ENCODE measurements at regions not wholly inside any gene's neighbourhood (a gene's known extent, or its start where the extent isn't known, plus 50 kb on each side); places are given as distances from the start of the nearest gene placed in this dataset.
"Not testable (repeated sequence)": the region's sequence is repeated elsewhere in the genome, so short reads cannot be mapped to it uniquely, and the experiment has no call there.

DNA sequence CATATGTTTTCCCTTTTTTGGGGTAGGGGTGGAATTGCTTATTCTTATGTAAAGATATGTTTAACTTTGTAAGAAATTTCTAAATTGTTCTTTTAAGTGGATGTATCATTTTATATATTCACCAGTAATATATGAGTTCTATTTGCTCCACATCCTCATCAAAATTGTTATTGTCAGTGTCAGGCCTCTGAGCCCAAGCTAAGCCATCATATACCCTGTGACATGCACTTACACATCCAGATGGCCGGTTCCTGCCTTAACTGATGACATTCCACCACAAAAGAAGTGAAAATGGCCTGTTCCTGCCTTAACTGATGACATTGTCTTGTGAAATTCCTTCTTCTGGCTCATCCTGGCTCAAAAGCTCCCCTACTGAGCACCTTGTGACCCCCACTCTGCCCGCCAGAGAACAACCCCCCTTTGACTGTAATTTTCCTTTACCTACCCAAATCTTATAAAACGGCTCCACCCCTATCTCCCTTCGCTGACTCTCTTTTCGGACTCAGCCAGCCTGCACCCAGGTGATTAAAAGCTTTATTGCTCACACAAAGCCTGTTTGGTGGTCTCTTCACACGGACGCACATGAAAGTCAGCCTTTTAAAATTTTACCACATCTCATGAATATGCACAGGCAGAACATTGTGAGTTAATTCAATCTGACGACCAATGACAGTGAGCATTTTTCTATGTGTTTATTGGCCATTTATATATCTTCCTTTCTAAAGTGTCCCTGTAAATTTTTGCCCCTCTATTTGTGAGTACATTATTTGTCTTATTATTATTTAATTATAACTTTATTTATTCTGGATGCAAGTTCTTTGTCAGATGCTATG is 176.8 kb downstream of the CDC14C start:
- not testable (repeated sequence) for DNase-seq

DNA sequence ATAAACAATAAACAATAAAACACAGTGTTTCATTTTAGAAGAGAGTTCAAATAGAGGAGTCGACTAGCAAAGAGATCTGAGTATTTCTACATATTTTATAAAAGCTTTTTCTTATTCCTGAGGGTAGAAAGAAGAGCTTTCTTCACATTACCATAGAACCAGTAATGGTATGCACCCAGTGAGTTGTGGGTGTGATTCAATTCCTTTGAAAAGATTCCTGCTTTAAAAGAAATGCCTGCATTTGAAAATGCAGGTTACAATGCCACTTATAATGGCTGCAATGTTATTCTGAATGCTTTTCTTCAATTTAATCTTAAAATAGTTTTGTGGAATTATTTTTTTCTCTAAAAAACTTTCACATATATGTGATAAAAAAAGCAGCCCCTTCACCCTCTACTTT is 178.1 kb downstream of the CDC14C start:
- no peak for DNase-seq

DNA sequence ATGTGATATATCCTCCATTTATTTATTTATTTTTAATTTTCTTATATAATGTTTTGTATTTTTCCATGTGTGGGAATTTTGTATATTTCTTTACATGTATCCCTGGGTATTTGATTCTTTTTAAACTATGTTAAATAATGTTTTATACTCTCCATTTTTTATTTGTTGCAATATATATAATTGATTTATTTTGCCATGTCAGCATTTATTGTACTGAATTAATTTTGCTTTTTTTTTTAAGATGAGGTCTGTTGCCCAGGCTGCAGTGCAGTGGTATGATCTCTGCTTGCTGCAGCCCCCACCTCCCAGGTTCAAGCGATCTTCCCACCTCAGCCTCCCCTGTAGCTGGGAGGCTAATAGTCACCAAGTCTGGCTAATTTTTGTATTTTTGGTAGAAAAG is 187.4 kb downstream of the CDC14C start:
- no peak for DNase-seq

DNA sequence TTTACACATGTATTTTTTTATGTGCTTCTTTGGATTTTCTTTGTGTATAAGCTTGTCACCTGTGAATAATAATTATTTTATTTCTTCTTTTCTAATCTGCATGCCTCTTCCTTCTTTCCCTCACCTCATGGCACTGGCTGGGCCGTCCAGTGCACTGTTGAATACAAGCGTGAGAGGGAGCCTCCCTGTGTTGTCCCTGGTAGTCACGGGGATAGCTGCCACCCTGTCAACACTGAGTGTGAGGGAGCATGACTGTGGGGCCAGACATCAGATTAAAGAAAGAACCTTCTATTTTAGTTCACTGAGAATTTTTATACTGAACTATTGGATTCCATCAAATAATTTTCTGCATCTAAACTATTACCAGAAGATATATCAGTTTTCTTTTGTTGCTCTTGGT is 187.9 kb downstream of the CDC14C start:
- DNase-seq, result no peak

DNA sequence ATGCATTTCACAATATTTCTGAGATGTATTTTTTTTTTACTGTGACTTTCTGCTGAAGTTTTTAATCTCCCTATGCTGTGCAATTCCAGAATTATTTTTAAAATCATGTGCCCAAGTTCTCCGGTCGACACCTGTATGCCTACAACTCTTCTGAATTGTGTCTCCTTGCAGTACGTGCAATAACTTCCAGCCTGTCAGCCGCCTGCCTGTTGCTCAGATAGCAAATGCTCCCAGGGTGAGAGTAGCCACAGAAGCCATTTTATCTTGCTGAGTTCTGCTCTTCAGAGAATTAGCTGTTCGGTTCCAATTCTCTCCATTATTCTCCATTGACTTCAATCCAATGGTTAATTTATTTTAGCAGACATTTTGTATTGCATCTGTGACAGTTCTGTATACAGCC is 188.3 kb downstream of the CDC14C start:
- DNase-seq, result no peak

DNA sequence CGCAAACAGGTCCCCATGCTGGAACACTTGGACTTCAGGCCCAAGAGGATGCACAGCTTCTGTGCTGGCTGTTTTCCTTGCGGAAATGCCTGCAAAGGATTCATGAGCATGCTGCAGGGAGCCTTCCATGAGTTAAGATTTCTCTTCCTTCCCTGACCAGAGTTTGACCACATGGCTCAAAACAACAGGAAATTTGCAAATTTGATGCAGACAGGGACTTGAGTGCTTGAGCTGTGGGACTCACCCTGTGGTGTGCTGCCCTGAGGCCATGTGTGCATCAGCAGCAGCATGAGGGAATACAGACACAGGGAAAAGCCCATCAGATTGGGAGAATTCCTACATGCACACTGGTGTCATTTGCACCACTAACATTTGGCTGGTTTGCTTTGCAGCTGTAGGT is 195.4 kb downstream of the CDC14C start:
- DNase-seq, result no peak

DNA sequence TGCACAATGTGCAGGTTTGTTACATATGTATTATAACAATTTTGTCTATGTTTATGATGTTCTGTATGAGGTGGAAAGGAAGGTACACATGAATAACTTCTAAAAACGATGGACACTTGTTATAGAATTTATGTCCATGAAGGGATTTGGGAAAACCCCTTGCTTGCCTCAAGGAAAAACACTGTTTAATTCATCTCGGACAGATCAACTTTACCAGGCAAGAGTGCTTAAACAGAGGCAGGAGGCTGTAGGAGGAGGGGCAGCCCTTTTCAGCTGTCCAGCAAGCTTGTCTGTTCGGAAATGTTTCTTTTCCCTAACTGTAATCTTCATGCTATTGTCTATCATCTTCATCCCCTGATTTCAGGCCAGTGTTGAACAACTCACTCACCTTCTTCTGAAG is 200.9 kb downstream of the CDC14C start:
- DNase-seq, result no peak

DNA sequence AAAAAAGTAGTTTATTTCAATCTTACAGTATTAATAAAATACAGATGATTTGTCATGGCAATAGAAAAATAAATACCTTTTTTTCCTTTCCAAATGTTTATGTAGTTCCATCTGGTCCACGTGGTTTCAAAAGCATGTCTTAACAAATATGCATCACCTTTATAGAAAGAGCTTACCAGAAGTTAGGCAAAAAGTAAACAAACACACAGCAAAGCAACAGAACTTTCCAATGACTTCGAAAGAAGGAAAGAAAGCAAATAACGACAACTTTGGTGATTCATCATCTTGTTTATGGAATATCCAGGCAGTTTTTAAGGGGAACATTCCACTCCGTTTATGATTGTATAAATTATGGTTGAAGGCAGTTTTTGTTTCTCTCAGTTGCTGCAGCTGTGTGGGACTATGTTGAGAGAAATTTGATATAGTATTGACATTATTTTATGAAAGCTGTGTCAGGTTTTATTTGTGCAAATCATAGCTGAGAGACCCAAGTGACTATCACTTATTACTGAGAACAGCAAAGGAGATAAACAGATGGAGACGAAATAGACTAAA is 203.1 kb downstream of the CDC14C start:
- no peak for DNase-seq

DNA sequence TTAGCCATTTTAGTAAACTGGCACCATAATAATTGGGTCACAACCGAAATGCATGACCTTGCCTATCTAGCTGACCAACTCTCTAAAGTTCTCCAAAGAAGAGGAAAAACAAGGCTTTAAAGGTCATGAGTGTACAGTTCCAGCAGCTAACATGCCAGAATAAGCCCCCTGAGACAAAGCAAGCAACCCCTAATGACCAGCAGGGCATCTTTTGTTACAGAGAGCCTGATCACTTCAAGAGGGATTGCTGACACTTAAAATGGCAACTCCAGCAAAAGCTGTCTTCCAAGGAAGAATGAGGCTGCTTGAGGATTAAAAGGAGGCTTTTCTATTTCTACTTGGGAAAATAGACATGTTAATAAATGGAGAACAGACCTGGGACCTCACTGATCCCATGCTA is 213.6 kb downstream of the CDC14C start:
- no peak for DNase-seq

DNA sequence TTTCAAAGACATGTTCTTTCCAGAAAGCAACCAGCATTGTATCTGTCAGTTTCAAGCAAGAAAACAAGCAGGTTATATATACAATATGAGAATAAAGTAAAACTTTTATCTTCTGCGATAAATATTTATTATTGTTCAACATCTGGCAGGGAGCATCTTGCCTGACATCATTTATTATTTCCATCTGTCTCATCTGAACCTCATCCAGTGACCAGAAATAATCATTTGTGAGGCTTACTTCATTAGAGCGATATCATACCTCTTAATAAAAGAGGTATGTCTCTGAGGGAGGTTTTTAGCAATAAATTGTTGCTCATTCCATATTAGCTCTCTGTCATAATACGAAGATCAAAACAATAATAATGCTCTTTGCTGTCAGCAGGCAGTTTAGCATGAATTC is 226.1 kb downstream of the CDC14C start:
- DNase-seq, result no peak

DNA sequence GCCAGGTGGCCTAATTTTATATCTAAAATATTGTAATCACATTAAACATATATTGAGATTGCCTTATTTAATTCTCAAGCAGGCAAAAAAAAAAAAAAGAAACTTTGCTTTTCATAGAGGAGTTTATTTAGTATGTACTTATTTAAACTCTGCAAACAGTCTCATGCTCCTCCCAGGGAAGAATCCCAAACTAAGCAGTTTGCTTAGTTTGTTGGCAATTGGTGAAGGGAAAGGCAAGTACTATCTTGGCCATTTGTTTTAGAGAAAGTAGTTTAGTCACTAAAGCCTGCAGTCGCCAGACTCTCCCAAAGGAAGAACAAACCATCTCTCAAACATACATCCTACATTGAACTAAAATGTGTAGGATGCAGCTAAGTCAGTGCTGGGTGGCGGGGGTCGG is 226.8 kb downstream of the CDC14C start:
- DNase-seq, result no peak

DNA sequence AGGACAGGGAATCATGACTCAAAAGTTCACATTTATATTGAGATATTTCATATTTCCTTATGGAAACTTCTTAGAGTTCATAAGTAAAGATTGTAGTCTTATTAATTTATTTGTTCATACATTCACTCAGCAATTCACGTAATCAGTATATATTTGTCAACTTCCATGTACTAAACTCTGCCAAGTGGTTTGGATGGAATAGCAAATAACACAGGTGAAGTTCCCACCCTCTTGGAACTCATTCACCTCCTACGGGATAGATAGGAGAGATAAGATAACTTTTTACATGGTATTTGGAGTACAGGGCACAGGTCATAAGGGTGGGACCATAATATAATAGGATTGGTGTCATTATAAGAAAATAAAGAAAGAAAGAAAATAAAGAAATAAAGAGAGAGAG is 234.0 kb downstream of the CDC14C start:
- no peak for DNase-seq

DNA sequence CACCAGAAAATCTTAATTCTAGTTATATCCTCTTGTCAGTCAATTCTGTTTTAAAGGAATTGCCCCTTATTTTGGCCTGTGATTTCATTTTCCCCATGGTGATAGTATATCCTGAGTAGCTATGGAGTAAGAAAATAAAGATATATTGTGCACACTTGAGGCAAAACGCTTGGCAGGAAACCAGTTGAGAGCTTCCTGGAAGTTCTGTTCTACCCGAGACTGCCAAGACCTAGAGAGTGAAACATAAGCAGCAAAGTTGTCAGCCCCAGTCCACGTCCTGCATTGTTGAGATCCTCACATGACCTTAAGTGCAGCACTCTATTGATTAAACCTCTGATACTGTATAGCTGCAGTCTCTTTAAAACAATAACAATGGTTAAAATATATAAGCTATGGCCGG is 235.2 kb downstream of the CDC14C start:
- DNase-seq, result no peak

DNA sequence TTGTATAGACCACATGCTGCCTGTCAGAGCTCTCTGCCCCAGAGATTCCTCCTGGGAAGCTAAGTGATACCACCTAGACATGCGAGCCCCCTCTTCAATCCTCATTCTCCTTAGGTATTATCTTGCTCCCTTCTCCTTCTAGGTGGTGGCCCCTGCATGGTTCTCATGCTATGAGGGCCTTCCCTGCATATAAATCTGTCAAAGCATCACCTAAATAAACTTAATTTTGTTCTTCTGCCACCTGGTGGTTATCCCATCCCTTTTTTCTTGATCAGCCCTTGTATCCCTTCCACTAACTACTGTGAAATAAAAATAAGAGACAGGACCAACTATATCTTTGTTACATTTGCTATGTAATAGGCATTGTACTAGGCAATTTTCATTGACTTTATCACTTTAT is 242.1 kb downstream of the CDC14C start:
- no peak for DNase-seq

DNA sequence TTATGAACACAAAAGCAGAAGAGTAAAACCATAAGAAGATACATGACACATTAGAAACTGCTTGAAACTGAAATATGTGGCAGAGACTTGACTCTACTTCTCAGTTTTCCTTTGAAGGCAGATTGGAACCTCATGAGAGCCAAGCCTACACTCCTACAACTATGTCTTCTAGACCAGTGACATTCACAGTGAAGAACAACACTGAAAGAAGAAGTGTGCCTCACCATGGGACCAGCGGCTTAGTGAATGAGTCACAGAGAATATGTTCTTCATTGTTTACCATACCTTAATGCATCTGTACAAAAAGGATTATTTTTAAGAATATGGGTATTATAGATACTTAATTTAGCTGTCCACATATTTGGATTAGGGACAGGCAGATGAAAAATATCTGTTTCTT is 248.3 kb downstream of the CDC14C start:
- no peak for DNase-seq

DNA sequence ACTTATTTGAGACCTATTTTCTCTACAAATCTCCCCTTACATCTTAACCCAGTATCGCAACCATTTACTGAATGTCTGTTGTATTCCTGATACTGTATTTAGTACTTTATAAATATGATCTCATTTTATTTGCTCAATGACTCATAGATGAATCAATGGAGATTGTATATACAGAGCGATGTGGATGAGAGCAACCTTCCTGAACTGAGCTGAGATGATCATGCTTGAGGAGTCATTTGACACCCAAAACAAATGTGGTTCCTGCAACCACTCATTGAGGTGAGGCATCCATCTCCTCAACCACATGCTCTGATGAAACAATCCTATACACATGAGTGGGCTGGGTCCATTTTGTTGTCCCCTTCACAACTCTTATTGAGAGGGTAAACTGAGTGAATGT is 250.0 kb downstream of the CDC14C start:
- no peak for DNase-seq

DNA sequence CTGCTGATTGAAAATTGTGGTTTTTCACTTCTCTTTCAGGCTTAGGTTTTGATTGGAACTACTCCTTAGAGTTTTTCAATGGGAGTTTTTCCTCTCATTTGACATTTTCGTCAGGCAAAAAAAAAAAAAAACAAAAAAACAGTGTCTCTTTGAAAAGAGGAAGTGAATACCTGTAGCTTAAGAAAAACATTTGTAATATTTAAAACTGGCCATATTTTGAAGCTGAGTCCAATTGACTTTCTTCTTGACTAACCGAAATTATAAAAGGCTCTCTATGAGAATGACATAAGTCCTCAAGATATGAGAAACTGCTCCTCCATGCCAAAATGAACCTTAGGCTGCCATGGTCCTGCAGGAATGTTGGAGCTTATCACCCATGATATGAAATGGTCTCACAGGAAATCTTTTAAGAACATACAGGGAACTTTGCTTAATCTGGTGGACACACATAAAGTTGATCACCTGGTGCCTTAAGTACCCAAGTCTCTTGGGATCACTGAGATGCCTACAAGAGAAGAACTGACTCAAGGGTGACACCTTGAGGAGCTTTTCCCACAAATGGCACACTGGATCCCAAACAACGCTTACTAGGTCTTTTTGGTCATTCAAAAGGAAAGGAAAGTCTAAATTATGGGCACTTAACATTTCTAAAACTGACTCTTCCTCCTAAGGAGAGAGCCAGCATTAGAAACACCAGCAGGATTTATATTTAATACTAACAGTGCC is 263.4 kb downstream of the CDC14C start:
- DNase-seq, result no peak

DNA sequence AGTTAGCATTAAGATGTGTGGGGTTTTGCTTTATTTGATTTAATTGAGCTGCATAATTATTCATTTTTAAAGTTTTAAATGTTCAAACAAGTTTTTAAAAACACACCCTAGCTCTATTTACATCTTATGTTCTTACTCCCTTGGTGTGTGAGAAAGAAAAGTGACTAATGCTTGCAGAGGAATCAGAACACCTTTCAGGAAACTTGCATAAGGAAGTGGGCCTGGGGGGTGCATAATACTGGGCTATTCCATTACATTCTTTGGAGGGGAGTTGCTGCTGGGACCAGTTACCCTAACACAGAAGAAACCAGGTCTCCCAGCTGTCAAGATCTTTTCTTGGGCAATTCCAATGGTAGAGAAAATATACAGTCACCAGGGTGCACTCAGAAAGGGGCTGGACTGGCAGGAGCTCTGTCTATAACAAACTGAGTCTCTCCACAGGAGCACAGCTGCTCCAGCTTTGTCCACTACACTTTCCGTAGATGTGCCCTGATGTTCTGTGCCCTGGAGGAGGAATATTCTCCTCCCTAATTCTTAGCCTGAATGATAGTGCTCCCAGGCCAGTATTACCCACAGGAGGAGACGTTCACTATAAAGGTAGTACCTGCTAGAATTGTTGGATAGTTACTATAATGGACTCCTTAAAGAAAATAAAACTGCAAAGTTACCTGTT is 304.2 kb downstream of the CDC14C start:
- no peak for DNase-seq

DNA sequence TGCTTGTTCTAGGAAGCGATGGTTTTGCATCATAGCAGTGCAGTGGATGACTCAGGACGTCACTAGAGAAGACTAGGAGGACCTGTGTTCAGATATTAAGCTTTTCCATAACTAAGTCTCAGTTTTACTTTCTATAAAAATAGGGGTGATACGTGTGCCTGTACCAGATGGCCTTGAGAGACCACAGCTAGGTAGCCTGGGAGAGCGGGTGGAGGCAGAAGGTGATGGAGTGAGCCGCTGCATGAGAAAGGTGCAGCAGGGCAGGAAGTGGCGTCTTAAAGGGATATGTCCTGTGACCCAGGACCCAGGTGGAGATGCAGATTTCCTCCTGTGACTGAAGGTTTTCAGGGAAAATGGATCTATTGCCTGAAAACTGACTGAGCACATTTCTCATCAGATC is 304.9 kb downstream of the CDC14C start:
- DNase-seq, result no peak

DNA sequence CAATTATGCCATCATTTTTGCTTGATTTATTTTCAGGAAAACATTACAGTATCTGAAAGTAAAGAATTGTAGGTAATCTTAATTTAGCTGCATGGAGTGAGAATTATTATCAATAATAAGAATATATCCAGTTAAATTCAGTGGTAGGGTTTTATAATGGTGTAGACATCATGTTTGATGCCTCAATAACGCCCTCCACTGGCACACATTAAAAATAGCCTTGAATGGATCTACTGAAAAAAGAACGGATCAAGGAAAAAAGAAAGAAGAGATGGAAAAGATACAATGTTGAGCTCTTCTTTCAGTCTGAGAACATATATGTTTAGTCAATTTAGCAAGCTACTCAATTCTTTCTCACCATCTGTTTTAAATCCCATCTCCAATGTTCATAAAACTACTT is 319.2 kb downstream of the CDC14C start:
- no peak for DNase-seq

DNA sequence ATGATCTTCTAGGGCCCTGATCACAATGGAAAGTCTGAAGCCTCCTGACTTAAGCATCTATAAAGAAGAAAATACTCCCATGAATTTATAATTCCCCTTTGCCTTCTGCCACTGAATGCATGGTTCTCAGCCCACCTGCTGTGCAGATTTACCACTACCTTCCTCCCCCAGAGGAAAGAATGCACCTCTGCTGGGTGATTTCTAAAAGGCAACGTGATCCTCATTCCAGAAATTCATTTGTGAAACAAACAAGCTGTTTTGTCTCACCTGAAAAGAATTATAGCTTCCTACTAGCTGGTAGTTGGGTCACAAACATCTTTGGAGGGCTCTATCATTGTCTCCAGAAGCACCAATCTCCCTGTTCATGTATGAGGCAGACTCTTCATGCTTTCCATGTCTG is 320.2 kb downstream of the CDC14C start:
- DNase-seq, result no peak

DNA sequence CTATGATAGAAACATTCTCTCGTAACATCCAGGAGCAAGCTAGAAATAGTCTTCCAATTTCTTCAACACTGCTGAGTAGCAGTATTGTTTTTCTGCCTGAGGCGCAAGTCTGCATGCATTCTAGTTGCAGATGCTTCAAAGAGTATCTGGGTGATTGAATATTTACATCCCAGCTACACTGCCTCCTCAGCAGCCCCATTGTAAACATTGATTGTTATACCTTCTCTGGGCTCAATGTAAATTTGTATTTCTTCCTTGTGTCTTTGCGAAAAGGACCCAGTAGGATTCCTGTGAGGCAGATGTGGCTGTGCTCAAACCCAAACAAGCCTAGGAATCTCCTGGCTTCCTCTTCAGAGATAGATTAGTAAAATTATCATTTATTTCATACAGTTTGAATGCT is 320.7 kb downstream of the CDC14C start:
- no peak for DNase-seq

DNA sequence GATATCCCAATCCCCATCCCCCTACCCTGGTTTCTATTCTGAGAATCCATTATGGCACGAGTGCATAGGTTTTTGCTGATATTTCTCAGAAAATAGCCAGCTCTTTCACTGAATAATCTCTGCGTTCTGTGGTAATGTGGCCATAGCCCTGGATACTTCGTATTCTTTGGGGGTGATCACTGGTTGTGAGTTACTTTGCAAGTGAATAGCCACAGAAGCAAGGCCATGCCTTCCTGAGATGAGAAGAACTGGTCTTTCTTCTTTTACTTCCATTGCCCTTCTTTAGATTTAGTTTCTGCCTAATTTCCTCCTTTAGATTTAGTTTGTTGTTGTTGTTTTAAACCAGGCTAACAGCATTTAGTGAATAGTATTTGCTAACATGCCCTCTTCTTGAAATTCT is 323.4 kb downstream of the CDC14C start:
- no peak for DNase-seq

DNA sequence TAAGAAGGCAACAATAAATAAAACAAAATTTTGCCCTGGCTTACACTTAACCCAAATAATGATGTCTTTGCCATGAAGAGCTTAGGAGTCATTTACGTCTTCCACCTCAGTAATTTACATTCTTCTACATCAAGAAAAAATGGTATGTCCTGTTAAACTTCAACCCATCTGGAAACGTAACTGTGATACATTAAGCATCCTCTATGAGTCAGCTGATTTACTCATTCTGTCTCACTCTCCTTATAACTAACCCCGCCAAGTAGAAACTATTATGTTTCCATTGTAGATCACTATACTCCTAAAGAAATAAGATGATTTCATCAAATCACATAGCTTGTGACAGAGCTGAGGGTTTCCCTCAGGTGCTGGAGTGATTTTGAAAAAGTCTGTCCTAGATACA is 330.7 kb downstream of the CDC14C start:
- no peak for DNase-seq
